Endothelial cell of umbilical vein (primary cell): ENCODE measurements at regions not wholly inside any gene's neighbourhood (a gene's known extent, or its start where the extent isn't known, plus 50 kb on each side); places are given as distances from the start of the nearest gene placed in this dataset.

Experiments used
- BruUV-seq: library from RNA; stranded (reverse); fragments of 400-500 nt; replicated peaks from 2 replicates; lab custom pipeline; 2021; lab: Mats Ljungman, UMichigan
- CTCF ChIA-PET: fragments of 300-600, 350-600 bp; sonication (Branson Sonifier 250); formaldehyde crosslinking; loops from one replicate; lab custom pipeline; 2021; ENCODE audit warnings: antibody characterized with exemption, inconsistent platforms; lab: Charles Lee
- POLR2A ChIA-PET: fragments of 300-600, 350-600 bp; sonication (Branson Sonifier 250); formaldehyde crosslinking; loops from one replicate; lab custom pipeline; 2021; ENCODE audit warnings: antibody characterized with exemption, inconsistent platforms; lab: Charles Lee
- DNase-seq: peaks from one replicate; pipeline ENCODE4 v3.0.0-alpha.2; 2011; ENCODE audit warnings: low read depth, low spot score
- FAIRE-seq: peaks from 2 replicates; lab custom pipeline; 2011; peaks lifted over from hg19 to GRCh38; lab: Jason Lieb, UNC
- H2AFZ ChIP-seq: 2 replicates; pipeline ENCODE4 v1.6.0; 2012; ENCODE audit warnings: low read depth, low read length, control low read depth, inconsistent platforms
- H3K27ac ChIP-seq: 2 replicates; pipeline ENCODE4 v1.5.1; 2011; ENCODE audit warnings: low read depth, mild to moderate bottlenecking, control low read depth, low read length, moderate library complexity; ENCODE audit not compliant: insufficient read depth
- H3K27me3 ChIP-seq, 2 experiments: 2 replicates each; pipeline versions ENCODE4 v1.6.0 to v1.6.1; 2011; ENCODE audit warnings: low read length in 2 of 2, mixed read lengths in 1 of 2; ENCODE audit not compliant: control insufficient read depth in 2 of 2, insufficient read depth in 2 of 2
- H3K36me3 ChIP-seq, 2 experiments: 2 replicates in 1 of 2; 3 replicates in 1 of 2; pipeline ENCODE4 v1.5.1; 2011; ENCODE audit warnings: low read length in 2 of 2, mild to moderate bottlenecking in 1 of 2, moderate library complexity in 1 of 2; ENCODE audit not compliant: control insufficient read depth in 2 of 2, insufficient read depth in 2 of 2; ENCODE audit errors: extremely low read depth in 1 of 2
- H3K4me1 ChIP-seq: 3 replicates; pipeline ENCODE4 v1.5.1; 2011; ENCODE audit warnings: mild to moderate bottlenecking, low read length; ENCODE audit not compliant: control insufficient read depth, insufficient read depth; ENCODE audit errors: extremely low read depth
- H3K4me2 ChIP-seq: 2 replicates; pipeline ENCODE4 v1.6.1; 2011; ENCODE audit warnings: low read length, control low read depth, mixed read lengths; ENCODE audit not compliant: insufficient read depth
- H3K4me3 ChIP-seq, 3 experiments: fragments of 200-600 bp in 1 of 3; sonication (generic), shearing (Covaris generic) in 1 of 3; replicated peaks in 1 of 3; 2 replicates each; pipeline ENCODE4 v1.5.1; 2011 to 2016; ENCODE audit warnings: control low read depth in 3 of 3, low read length in 3 of 3, mild to moderate bottlenecking in 2 of 3, inconsistent platforms in 1 of 3, low read depth in 1 of 3, moderate library complexity in 1 of 3; ENCODE audit not compliant: insufficient read depth in 1 of 3
- H3K79me2 ChIP-seq: 2 replicates; pipeline ENCODE4 v1.6.0; 2012; ENCODE audit warnings: low read length, inconsistent platforms; ENCODE audit not compliant: control insufficient read depth, insufficient read depth
- H3K9ac ChIP-seq: replicated peaks from 2 replicates; pipeline ENCODE3; 2011; ENCODE audit warnings: low read length, control low read depth; ENCODE audit not compliant: insufficient read depth; ENCODE audit errors: extremely low read depth
- H3K9me1 ChIP-seq: replicated peaks from 3 replicates; pipeline ENCODE4 v1.6.0; 2011; ENCODE audit warnings: mild to moderate bottlenecking, low read length; ENCODE audit not compliant: control insufficient read depth, insufficient read depth; ENCODE audit errors: extremely low read depth
- H3K9me3 ChIP-seq: replicated peaks from 2 replicates; pipeline ENCODE4 v1.5.1; 2012; ENCODE audit warnings: low read length, inconsistent platforms; ENCODE audit not compliant: control insufficient read depth, insufficient read depth
- H4K20me1 ChIP-seq: replicated peaks from 2 replicates; pipeline ENCODE3; 2011; ENCODE audit warnings: mild to moderate bottlenecking, low read length; ENCODE audit not compliant: control insufficient read depth, insufficient read depth; ENCODE audit errors: extremely low read depth
- CTCF ChIP-seq, 2 donors: IDR thresholded peaks; 1 replicate in 1 of 2; 2 replicates in 1 of 2; pipeline ENCODE4 v1.5.1; 2011; ENCODE audit warnings: low read length in 2 of 2, mild to moderate bottlenecking in 2 of 2, moderate library complexity in 2 of 2, control low read depth in 1 of 2, inconsistent platforms in 1 of 2, low read depth in 1 of 2; ENCODE audit not compliant: insufficient read depth in 1 of 2; ENCODE audit errors: extremely low read depth in 1 of 2
- EZH2 ChIP-seq: IDR thresholded peaks from 2 replicates; pipeline ENCODE4 v1.6.1; 2012; ENCODE audit warnings: borderline replicate concordance, low read depth, mild to moderate bottlenecking, moderate library complexity, low read length, inconsistent platforms; ENCODE audit not compliant: severe bottlenecking
- FOS ChIP-seq: IDR thresholded peaks from 2 replicates; pipeline ENCODE4 v1.6.1; 2011; ENCODE audit warnings: mild to moderate bottlenecking, low read length, moderate library complexity, borderline replicate concordance; ENCODE audit not compliant: insufficient read depth
- GATA2 ChIP-seq: IDR thresholded peaks from 2 replicates; pipeline ENCODE4 v1.7.0; 2011; ENCODE audit warnings: low read depth, mild to moderate bottlenecking, moderate library complexity, mixed read lengths, low read length; ENCODE audit not compliant: insufficient read length, insufficient read depth
- JUN ChIP-seq: IDR thresholded peaks from 2 replicates; pipeline ENCODE4 v1.6.1; 2011; ENCODE audit warnings: borderline replicate concordance, low read depth; ENCODE audit not compliant: insufficient read length, insufficient read depth
- MYC ChIP-seq: IDR thresholded peaks from one replicate; pipeline ENCODE4 v1.6.1; 2011; ENCODE audit warnings: mild to moderate bottlenecking, low read depth, low read length
- POLR2A ChIP-seq: IDR thresholded peaks from 2 replicates; pipeline ENCODE4 v1.6.1; 2012; ENCODE audit warnings: low read depth, mild to moderate bottlenecking, control low read depth, low read length
- POLR2AphosphoS5 ChIP-seq: IDR thresholded peaks from 2 replicates; pipeline ENCODE4 v1.6.1; 2012; ENCODE audit warnings: low read depth, mild to moderate bottlenecking, control low read depth, low read length, moderate library complexity; ENCODE audit not compliant: insufficient read depth
- dilution Hi-C: fragments of 300-500 bp; cut with MboI; formaldehyde crosslinking; loops from one replicate; pipeline ENCODE4 v1.15.0; 2019; ENCODE audit warnings: low sequenced_read_pairs; ENCODE audit not compliant: extremely low pct_ligation_motif_present
- intact Hi-C: fragments of 100-400 bp; cut with micrococcal nuclease; formaldehyde crosslinking; loops from one replicate; pipeline ENCODE4 v1.10.0; 2022
- TF ChIP-seq, protein P1 (sequence below): IDR thresholded peaks from 2 replicates; pipeline ENCODE4 v1.6.1; 2011; ENCODE audit not compliant: insufficient read depth, insufficient read length

DNA sequence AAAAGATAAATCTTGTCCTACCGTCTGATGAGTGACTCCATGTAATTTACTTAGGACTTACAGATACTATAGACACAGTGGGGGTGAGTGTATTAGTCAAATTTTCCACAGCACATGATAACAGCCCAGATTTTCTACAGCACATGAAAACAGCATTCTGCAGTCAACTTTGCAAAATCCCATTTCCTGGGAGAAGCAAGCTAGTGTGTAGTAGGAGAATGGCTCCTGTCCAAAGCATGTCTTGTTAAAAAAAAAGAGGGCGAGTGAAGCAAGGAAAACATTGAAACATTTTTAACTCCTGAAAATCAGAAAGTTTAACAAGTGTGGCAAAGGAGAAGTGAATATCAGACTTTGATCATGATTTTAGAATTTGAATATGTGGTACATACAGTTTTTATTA, 817.8 kb upstream of the FAM98A start:
- dilution Hi-C loops (no loop called here), intact Hi-C loops (no loop called here)
- Histone ChIP-seq H4K20me1 (no peaks in the 10 kb centered on the region), H3K4me2 (no peak overlapping the region), H3K9me1 (no peaks in the 10 kb centered on the region), H3K9me3 (no peaks in the 10 kb centered on the region), H3K4me1 (no peaks in the 10 kb centered on the region), H3K27ac (no peak overlapping the region), H3K79me2 (no peaks in the 10 kb centered on the region), H2AFZ (no peak overlapping the region), H3K27me3 (no peaks in the 10 kb centered on the region), H3K4me3 (no peak overlapping the region), H3K9ac (no peak overlapping the region), H3K36me3 (no peaks in the 10 kb centered on the region)
- ChIA-PET CTCF (no interaction called here), POLR2A (no interaction called here)
- DNase-seq, result no peak
- no TSS peak for BruUV-seq
- no peak for FAIRE-seq
- TF ChIP-seq, protein P1, sequence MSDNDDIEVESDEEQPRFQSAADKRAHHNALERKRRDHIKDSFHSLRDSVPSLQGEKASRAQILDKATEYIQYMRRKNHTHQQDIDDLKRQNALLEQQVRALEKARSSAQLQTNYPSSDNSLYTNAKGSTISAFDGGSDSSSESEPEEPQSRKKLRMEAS, result no peak
- no peak for TF ChIP-seq GATA2

GRCh38 chr2:34414856-34415255, 815.8 kb upstream of the FAM98A start:
- H3K27me3 ChIP-seq, result no peaks in the 10 kb centered on the region
- H3K9me3 ChIP-seq, result no peaks in the 10 kb centered on the region
- intact Hi-C loops, result no loop called here
- ChIA-PET POLR2A (no interaction called here), CTCF (no interaction called here)
- H4K20me1 ChIP-seq, result no peaks in the 10 kb centered on the region
- FAIRE-seq, result no peak
- TF ChIP-seq FOS, result no peak
- TF ChIP-seq MYC, result no peak
- no peak for TF ChIP-seq POLR2A
- TF ChIP-seq, protein P1, result no peak
- no peak for TF ChIP-seq EZH2
- TF ChIP-seq CTCF (IDR thresholded peaks at IDR 0.05; ENCODE audit: extremely low read depth in 1 of 2, insufficient read depth in 1 of 2, low read depth in 1 of 2, low read length in 2 of 2), result no peak
- no peak for TF ChIP-seq JUN
- TF ChIP-seq GATA2, result no peak
- no peak for TF ChIP-seq POLR2AphosphoS5
- H3K9me1 ChIP-seq, result no peaks in the 10 kb centered on the region
- no peak overlapping the region for H3K9ac ChIP-seq
- no peak overlapping the region for H3K4me2 ChIP-seq
- no peaks in the 10 kb centered on the region for H3K4me1 ChIP-seq
- no peak overlapping the region for H3K27ac ChIP-seq
- no peaks in the 10 kb centered on the region for H3K36me3 ChIP-seq
- dilution Hi-C loops, result no loop called here
- no peak overlapping the region for H3K4me3 ChIP-seq
- BruUV-seq, result no TSS peak
- H2AFZ ChIP-seq, result no peak overlapping the region
- no peaks in the 10 kb centered on the region for H3K79me2 ChIP-seq
- no peak for DNase-seq
